EH (cell line): ENCODE measurements at regions not wholly inside any gene's neighbourhood (a gene's known extent, or its start where the extent isn't known, plus 50 kb on each side); places are given as distances from the start of the nearest gene placed in this dataset.

Experiments
- DNase-seq: peaks from one replicate; pipeline ENCODE4 v3.0.0-alpha.2; 2015; ENCODE audit warnings: low read depth

- no peak for DNase-seq
These were observed 777.3 kb downstream of the PCDH18 start for GRCh38 chr4:136754810-136755530.

- no peak for DNase-seq
These were observed 780.7 kb downstream of the PCDH18 start for GRCh38 chr4:136751556-136751955.

- peak; percentile 2 for DNase-seq
These were observed 781.4 kb downstream of the PCDH18 start for GRCh38 chr4:136750897-136751296.

GRCh38 chr4:136749989-136750388, 782.3 kb downstream of the PCDH18 start:
- DNase-seq: no peak

GRCh38 chr4:136748773-136749172, 783.5 kb downstream of the PCDH18 start:
- no peak for DNase-seq

GRCh38 chr4:136748165-136748564, 784.1 kb downstream of the PCDH18 start:
- DNase-seq: no peak

GRCh38 chr4:136743238-136743637, 789.1 kb downstream of the PCDH18 start:
- DNase-seq: no peak

GRCh38 chr4:136742333-136742732, 790.0 kb downstream of the PCDH18 start:
- peak; percentile 31 for DNase-seq

GRCh38 chr4:136741468-136741867, 790.8 kb downstream of the PCDH18 start:
- peak; percentile 18 for DNase-seq

GRCh38 chr4:136740326-136740725, 792.0 kb downstream of the PCDH18 start:
- DNase-seq: no peak

- no peak for DNase-seq
These were observed 795.2 kb downstream of the PCDH18 start for GRCh38 chr4:136737066-136737465.

- DNase-seq: no peak
These were observed 801.3 kb downstream of the PCDH18 start for GRCh38 chr4:136731025-136731424.

- no peak for DNase-seq
These were observed 806.8 kb downstream of the PCDH18 start for GRCh38 chr4:136725286-136726081.

- peak; percentile 0 for DNase-seq
These were observed 819.2 kb downstream of the PCDH18 start for GRCh38 chr4:136713140-136713539.

- no peak for DNase-seq
These were observed 822.4 kb downstream of the PCDH18 start for GRCh38 chr4:136709897-136710296.

- peak; percentile 2 for DNase-seq
These were observed 825.4 kb downstream of the PCDH18 start for GRCh38 chr4:136706942-136707341.

GRCh38 chr4:136699905-136700304, 832.4 kb downstream of the PCDH18 start:
- DNase-seq: no peak

GRCh38 chr4:136691607-136692006, 840.7 kb downstream of the PCDH18 start:
- DNase-seq: no peak

- DNase-seq: no peak
These were observed 841.9 kb downstream of the PCDH18 start for GRCh38 chr4:136690360-136690759.

- no peak for DNase-seq
These were observed 844.7 kb downstream of the PCDH18 start for GRCh38 chr4:136687596-136687995.

- DNase-seq: no peak
These were observed 845.2 kb downstream of the PCDH18 start for GRCh38 chr4:136687118-136687517.

- no peak for DNase-seq
These were observed 851.5 kb downstream of the PCDH18 start for GRCh38 chr4:136680761-136681160.

GRCh38 chr4:136680271-136680670, 852.0 kb downstream of the PCDH18 start:
- no peak for DNase-seq
